ENCODE measurements at regions not wholly inside any gene's neighbourhood (a gene's known extent, or its start where the extent isn't known, plus 50 kb on each side); places are given as distances from the start of the nearest gene placed in this dataset.

GRCh38 chr11:29782447-29782846 lies 234.4 kb downstream of the KCNA4 start:
- DNase-seq (ENCODE audit: low spot score): peak; percentile 7

- peak; percentile 73 for DNase-seq (ENCODE audit: low spot score)
These were observed 235.6 kb downstream of the KCNA4 start for GRCh38 chr11:29781268-29781667.

- peak; percentile 80 for DNase-seq (ENCODE audit: low spot score)
These were observed 236.1 kb downstream of the KCNA4 start for GRCh38 chr11:29780756-29781155.

GRCh38 chr11:29773656-29774264 lies 243.1 kb downstream of the KCNA4 start:
- DNase-seq (ENCODE audit: low spot score): peak; percentile 70

- no peak for DNase-seq (ENCODE audit: low spot score)
These were observed 260.0 kb downstream of the KCNA4 start for GRCh38 chr11:29756871-29757270.

- DNase-seq (ENCODE audit: low spot score): no peak
These were observed 261.4 kb downstream of the KCNA4 start for GRCh38 chr11:29755474-29755873.

- no peak for DNase-seq (ENCODE audit: low spot score)
These were observed 265.2 kb downstream of the KCNA4 start for GRCh38 chr11:29751618-29752017.

- no peak for DNase-seq (ENCODE audit: low spot score)
These were observed 266.4 kb downstream of the KCNA4 start for GRCh38 chr11:29750392-29750791.

GRCh38 chr11:29734287-29734686 lies 282.5 kb downstream of the KCNA4 start:
- DNase-seq (ENCODE audit: low spot score): no peak

GRCh38 chr11:29713831-29714320 lies 303.0 kb downstream of the KCNA4 start:
- DNase-seq (ENCODE audit: low spot score): no peak

- DNase-seq (ENCODE audit: low spot score): no peak
These were observed 304.2 kb downstream of the KCNA4 start for GRCh38 chr11:29712616-29713015.

GRCh38 chr11:29707924-29708323 lies 308.9 kb downstream of the KCNA4 start:
- no peak for DNase-seq (ENCODE audit: low spot score)

GRCh38 chr11:29685361-29685760 lies 331.5 kb downstream of the KCNA4 start:
- DNase-seq (ENCODE audit: low spot score): no peak

GRCh38 chr11:29682856-29683255 lies 334.0 kb downstream of the KCNA4 start:
- DNase-seq (ENCODE audit: low spot score): peak; percentile 16

- DNase-seq (ENCODE audit: low spot score): no peak
These were observed 336.8 kb downstream of the KCNA4 start for GRCh38 chr11:29679996-29680395.

GRCh38 chr11:29676993-29677392 lies 339.8 kb downstream of the KCNA4 start:
- DNase-seq (ENCODE audit: low spot score): peak; percentile 30

- DNase-seq (ENCODE audit: low spot score): no peak
These were observed 347.5 kb downstream of the KCNA4 start for GRCh38 chr11:29669310-29669709.

GRCh38 chr11:29657709-29658108 lies 359.1 kb downstream of the KCNA4 start:
- DNase-seq (ENCODE audit: low spot score): no peak

- DNase-seq (ENCODE audit: low spot score): no peak
These were observed 360.2 kb downstream of the KCNA4 start for GRCh38 chr11:29656597-29656996.

GRCh38 chr11:29645373-29645772 lies 371.5 kb downstream of the KCNA4 start:
- DNase-seq (ENCODE audit: low spot score): no peak

GRCh38 chr11:29641201-29641600 lies 375.6 kb downstream of the KCNA4 start:
- no peak for DNase-seq (ENCODE audit: low spot score)

GRCh38 chr11:29634744-29635143 lies 382.1 kb downstream of the KCNA4 start:
- no peak for DNase-seq (ENCODE audit: low spot score)

GRCh38 chr11:29634244-29634643 lies 382.6 kb downstream of the KCNA4 start:
- DNase-seq (ENCODE audit: low spot score): no peak

GRCh38 chr11:29629286-29629685 lies 387.5 kb downstream of the KCNA4 start:
- DNase-seq (ENCODE audit: low spot score): no peak

All from Ammon's horn (tissue), 1 donor.